Liver (tissue), 3 donors: ENCODE measurements at regions not wholly inside any gene's neighbourhood (a gene's known extent, or its start where the extent isn't known, plus 50 kb on each side); places are given as distances from the start of the nearest gene placed in this dataset.

Experiments used
- SP1 ChIP-seq: IDR thresholded peaks from 2 replicates; pipeline ENCODE4 v1.6.1; 2018; ENCODE audit warnings: antibody characterized with exemption, mild to moderate bottlenecking
- TF ChIP-seq, protein P1 (sequence below): fragments of 150-350 bp; IDR thresholded peaks from 2 replicates; pipeline ENCODE4 v1.5.1; 2017; ENCODE audit warnings: improper control_type of control experiment, low read depth, low read length; ENCODE audit not compliant: missing input control
- donor health status: healthy.
- donor health status: healthy.

DNA sequence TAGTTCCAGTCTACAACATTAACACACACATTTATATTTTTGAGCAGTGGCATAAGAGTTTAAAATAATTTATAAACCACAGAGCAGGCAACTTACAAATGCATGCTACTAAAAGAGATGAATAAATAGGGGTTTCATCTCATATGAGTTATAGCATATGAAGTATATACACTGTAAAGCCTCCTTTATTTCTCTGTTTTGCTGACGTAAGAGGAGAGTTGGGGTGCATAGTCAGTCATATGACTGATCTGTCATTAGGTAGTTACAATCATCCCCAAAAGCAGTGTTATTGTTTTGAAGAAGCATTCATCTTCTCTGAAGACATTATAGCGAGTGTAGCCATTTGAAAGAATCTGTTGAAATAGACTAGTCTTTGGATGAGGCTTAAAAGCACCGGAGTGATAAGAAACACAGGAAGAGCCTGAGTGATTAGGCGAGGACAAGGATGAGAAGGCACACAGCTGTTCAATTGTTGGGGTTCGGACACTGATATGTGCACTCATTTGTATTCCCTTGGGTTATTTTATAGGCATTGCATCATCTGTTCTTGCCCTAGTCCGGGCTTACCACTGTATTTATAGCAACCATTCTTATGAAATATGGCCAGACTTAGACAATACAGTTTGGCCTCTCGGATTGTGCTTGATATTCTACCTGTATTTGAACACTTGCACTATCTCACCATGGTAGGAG, 325.7 kb downstream of the SAMD5 start:
- TF ChIP-seq, protein P1, sequence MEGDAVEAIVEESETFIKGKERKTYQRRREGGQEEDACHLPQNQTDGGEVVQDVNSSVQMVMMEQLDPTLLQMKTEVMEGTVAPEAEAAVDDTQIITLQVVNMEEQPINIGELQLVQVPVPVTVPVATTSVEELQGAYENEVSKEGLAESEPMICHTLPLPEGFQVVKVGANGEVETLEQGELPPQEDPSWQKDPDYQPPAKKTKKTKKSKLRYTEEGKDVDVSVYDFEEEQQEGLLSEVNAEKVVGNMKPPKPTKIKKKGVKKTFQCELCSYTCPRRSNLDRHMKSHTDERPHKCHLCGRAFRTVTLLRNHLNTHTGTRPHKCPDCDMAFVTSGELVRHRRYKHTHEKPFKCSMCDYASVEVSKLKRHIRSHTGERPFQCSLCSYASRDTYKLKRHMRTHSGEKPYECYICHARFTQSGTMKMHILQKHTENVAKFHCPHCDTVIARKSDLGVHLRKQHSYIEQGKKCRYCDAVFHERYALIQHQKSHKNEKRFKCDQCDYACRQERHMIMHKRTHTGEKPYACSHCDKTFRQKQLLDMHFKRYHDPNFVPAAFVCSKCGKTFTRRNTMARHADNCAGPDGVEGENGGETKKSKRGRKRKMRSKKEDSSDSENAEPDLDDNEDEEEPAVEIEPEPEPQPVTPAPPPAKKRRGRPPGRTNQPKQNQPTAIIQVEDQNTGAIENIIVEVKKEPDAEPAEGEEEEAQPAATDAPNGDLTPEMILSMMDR = no peak
- no peak for TF ChIP-seq SP1
